ENCODE measurements at regions not wholly inside any gene's neighbourhood (a gene's known extent, or its start where the extent isn't known, plus 50 kb on each side); places are given as distances from the start of the nearest gene placed in this dataset.

DNA sequence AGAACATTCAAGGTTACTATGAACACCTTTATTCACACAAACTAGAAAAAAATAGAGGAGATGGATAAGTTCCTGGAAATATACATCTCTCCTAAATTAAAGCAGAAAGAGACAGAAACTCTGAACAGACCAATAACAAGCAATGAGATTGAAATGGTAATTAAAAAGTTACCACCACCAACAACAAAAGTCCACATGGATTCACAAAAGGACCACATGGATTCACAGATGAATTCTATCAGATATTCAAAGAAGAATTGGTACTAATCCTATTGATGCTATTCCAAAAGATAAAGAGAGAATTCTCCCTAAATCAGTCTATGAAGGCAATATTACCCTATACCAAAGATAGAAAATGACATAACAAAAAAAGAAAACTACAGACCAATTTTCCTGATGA lies 518.9 kb downstream of the PRDM9 start:
- TF ChIP-seq EP300 (IDR thresholded peaks at IDR 0.05) (no peak), POLR2A (IDR thresholded peaks at IDR 0.05) (no peak), POLR2AphosphoS5 (IDR thresholded peaks at IDR 0.05) (no peak)
- TF ChIP-seq, protein P1, sequence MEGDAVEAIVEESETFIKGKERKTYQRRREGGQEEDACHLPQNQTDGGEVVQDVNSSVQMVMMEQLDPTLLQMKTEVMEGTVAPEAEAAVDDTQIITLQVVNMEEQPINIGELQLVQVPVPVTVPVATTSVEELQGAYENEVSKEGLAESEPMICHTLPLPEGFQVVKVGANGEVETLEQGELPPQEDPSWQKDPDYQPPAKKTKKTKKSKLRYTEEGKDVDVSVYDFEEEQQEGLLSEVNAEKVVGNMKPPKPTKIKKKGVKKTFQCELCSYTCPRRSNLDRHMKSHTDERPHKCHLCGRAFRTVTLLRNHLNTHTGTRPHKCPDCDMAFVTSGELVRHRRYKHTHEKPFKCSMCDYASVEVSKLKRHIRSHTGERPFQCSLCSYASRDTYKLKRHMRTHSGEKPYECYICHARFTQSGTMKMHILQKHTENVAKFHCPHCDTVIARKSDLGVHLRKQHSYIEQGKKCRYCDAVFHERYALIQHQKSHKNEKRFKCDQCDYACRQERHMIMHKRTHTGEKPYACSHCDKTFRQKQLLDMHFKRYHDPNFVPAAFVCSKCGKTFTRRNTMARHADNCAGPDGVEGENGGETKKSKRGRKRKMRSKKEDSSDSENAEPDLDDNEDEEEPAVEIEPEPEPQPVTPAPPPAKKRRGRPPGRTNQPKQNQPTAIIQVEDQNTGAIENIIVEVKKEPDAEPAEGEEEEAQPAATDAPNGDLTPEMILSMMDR (IDR thresholded peaks at IDR 0.05), result no peak
